Mesenchymal stem cell (in vitro differentiated cells and primary cell): ENCODE measurements at regions not wholly inside any gene's neighbourhood (a gene's known extent, or its start where the extent isn't known, plus 50 kb on each side); places are given as distances from the start of the nearest gene placed in this dataset.

ENCODE experiments used
- DNase-seq: peaks from one replicate; pipeline ENCODE4 v3.0.0-alpha.2; 2013
- H2AFZ ChIP-seq: one replicate; pipeline ENCODE4 v1.6.1; 2013; ENCODE audit warnings: low read depth, mild to moderate bottlenecking, control low read depth, inconsistent platforms, low read length, moderate library complexity
- H2AK5ac ChIP-seq: 2 replicates; pipeline ENCODE4 v1.6.1; 2013; ENCODE audit warnings: low read length, moderate library complexity, mild to moderate bottlenecking, inconsistent platforms; ENCODE audit not compliant: severe bottlenecking
- H2BK120ac ChIP-seq: one replicate; pipeline ENCODE4 v1.6.1; 2013; ENCODE audit warnings: low read depth, mild to moderate bottlenecking, inconsistent platforms, low read length, moderate library complexity
- H2BK12ac ChIP-seq, 2 experiments: one replicate each; pipeline ENCODE4 v1.6.1; 2013; ENCODE audit warnings: inconsistent platforms in 2 of 2, low read length in 2 of 2, mild to moderate bottlenecking in 2 of 2, moderate library complexity in 2 of 2, control low read depth in 1 of 2
- H2BK15ac ChIP-seq: one replicate; pipeline ENCODE4 v1.6.1; 2013; ENCODE audit warnings: mild to moderate bottlenecking, low read depth, inconsistent platforms; ENCODE audit not compliant: poor library complexity, severe bottlenecking
- H2BK5ac ChIP-seq: 2 replicates; pipeline ENCODE4 v1.6.1; 2013; ENCODE audit warnings: low read depth, mild to moderate bottlenecking, low read length, control low read depth, inconsistent platforms; ENCODE audit not compliant: poor library complexity, severe bottlenecking
- H3K14ac ChIP-seq, 2 experiments: one replicate each; pipeline ENCODE4 v1.6.1; 2013; ENCODE audit warnings: inconsistent platforms in 2 of 2, low read length in 2 of 2, control low read depth in 1 of 2, mild to moderate bottlenecking in 1 of 2, moderate library complexity in 1 of 2
- H3K18ac ChIP-seq, 2 experiments: one replicate each; pipeline ENCODE4 v1.6.1; 2013; ENCODE audit warnings: inconsistent platforms in 2 of 2, low read length in 2 of 2, control low read depth in 1 of 2, low read depth in 1 of 2, mild to moderate bottlenecking in 1 of 2
- H3K23ac ChIP-seq, 2 experiments: one replicate each; pipeline ENCODE4 v1.6.1; 2013; ENCODE audit warnings: inconsistent platforms in 2 of 2, low read length in 2 of 2, mild to moderate bottlenecking in 2 of 2, moderate library complexity in 2 of 2, control low read depth in 1 of 2
- H3K27ac ChIP-seq: 2 replicates; pipeline ENCODE4 v1.5.1; 2013; ENCODE audit warnings: mild to moderate bottlenecking, moderate library complexity, low read length, control low read depth, inconsistent platforms; ENCODE audit not compliant: poor library complexity, severe bottlenecking
- H3K27me3 ChIP-seq, 2 experiments: 2 replicates each; pipeline versions ENCODE4 v1.6.1 to v1.7.0; 2013; ENCODE audit warnings: low read length in 2 of 2, mild to moderate bottlenecking in 2 of 2, moderate library complexity in 2 of 2, control low read depth in 1 of 2, inconsistent platforms in 1 of 2; ENCODE audit not compliant: control insufficient read depth in 1 of 2, insufficient read depth in 1 of 2
- H3K36me3 ChIP-seq, 2 experiments: 2 replicates each; pipeline versions ENCODE4 v1.6.1 to v1.7.0; 2013; ENCODE audit warnings: low read length in 2 of 2, control low read depth in 1 of 2, inconsistent platforms in 1 of 2, low read depth in 1 of 2, mild to moderate bottlenecking in 1 of 2; ENCODE audit not compliant: insufficient read depth in 2 of 2, control insufficient read depth in 1 of 2
- H3K4ac ChIP-seq, 2 experiments: one replicate each; pipeline ENCODE4 v1.6.1; 2013; ENCODE audit warnings: inconsistent platforms in 2 of 2, low read length in 2 of 2, mild to moderate bottlenecking in 2 of 2, moderate library complexity in 2 of 2, control low read depth in 1 of 2, low read depth in 1 of 2
- H3K4me1 ChIP-seq: 2 replicates; pipeline ENCODE4 v1.6.1; 2013; ENCODE audit warnings: low read depth, low read length, control low read depth; ENCODE audit not compliant: control insufficient read depth, insufficient read depth
- H3K4me2 ChIP-seq: 2 replicates; pipeline ENCODE4 v1.6.1; 2013; ENCODE audit warnings: low read length, mild to moderate bottlenecking, inconsistent platforms; ENCODE audit not compliant: poor library complexity, severe bottlenecking
- H3K4me3 ChIP-seq, 2 experiments: 2 replicates each; pipeline versions ENCODE4 v1.5.1 to v1.7.0; 2013; ENCODE audit warnings: low read length in 2 of 2, mild to moderate bottlenecking in 2 of 2, control low read depth in 1 of 2, low read depth in 1 of 2; ENCODE audit not compliant: insufficient read depth in 1 of 2
- H3K79me1 ChIP-seq: replicated peaks from 2 replicates; pipeline ENCODE4 v1.6.1; 2013; ENCODE audit warnings: mild to moderate bottlenecking, control low read depth, low read length, inconsistent platforms; ENCODE audit not compliant: poor library complexity, severe bottlenecking
- H3K9ac ChIP-seq: 2 replicates; pipeline ENCODE4 v1.7.0; 2013; ENCODE audit warnings: mild to moderate bottlenecking, low read length, moderate library complexity
- H3K9me3 ChIP-seq: 2 replicates; pipeline ENCODE4 v1.7.0; 2013; ENCODE audit warnings: mild to moderate bottlenecking, low read length; ENCODE audit not compliant: control insufficient read depth
- H4K8ac ChIP-seq: one replicate; pipeline ENCODE4 v1.6.1; 2013; ENCODE audit warnings: inconsistent platforms, mild to moderate bottlenecking, low read length, moderate library complexity
- H4K91ac ChIP-seq: one replicate; pipeline ENCODE4 v1.6.1; 2013; ENCODE audit warnings: mild to moderate bottlenecking, low read length, inconsistent platforms
- WGBS: methylation state at CpG from one replicate; pipeline ENCODE4 v1.1.7; 2013; ENCODE audit warnings: mixed read lengths; 5-methylcytosine and 5-hydroxymethylcytosine counted together

GRCh38 chr1:5142389-5142788 lies 488.0 kb downstream of the AJAP1 start:
- no peak for DNase-seq
- Histone ChIP-seq H2BK15ac (no peak overlapping the region), H4K91ac (no peak overlapping the region)

GRCh38 chr1:5141750-5142149 lies 487.3 kb downstream of the AJAP1 start:
- Histone ChIP-seq H3K4me2 (no peak overlapping the region), H3K27ac (no peak overlapping the region), H3K14ac (no peak overlapping the region), H3K79me1 (no peaks in the 10 kb centered on the region), H3K36me3 (no peaks in the 10 kb centered on the region), H2BK5ac (no peak overlapping the region), H3K9ac (no peak overlapping the region), H3K9me3 (no peaks in the 10 kb centered on the region), H2BK15ac (no peak overlapping the region), H2AK5ac (no peak overlapping the region), H2BK120ac (no peak overlapping the region), H3K18ac (no peak overlapping the region), H3K27me3 (no peaks in the 10 kb centered on the region), H3K4ac (no peak overlapping the region), H2BK12ac (no peak overlapping the region), H4K91ac (no peak overlapping the region), H3K4me3 (no peak overlapping the region), H4K8ac (no peak overlapping the region), H2AFZ (no peak overlapping the region), H3K4me1 (no peaks in the 10 kb centered on the region), H3K23ac (no peak overlapping the region)
- DNase-seq: no peak
- WGBS: 56% methylated on average over 3 of the region's 4 CpGs

More at GRCh38 chr1:5142389-5142788, 488.0 kb downstream of the AJAP1 start:
- Histone ChIP-seq H3K27ac (no peak overlapping the region), H3K9me3 (no peaks in the 10 kb centered on the region), H4K8ac (no peak overlapping the region), H3K4ac (no peak overlapping the region), H3K4me2 (no peak overlapping the region), H3K4me3 (no peak overlapping the region), H3K36me3 (no peaks in the 10 kb centered on the region), H2BK12ac (no peak overlapping the region), H3K9ac (no peak overlapping the region), H2BK5ac (no peak overlapping the region), H3K79me1 (no peaks in the 10 kb centered on the region), H2AFZ (no peak overlapping the region), H3K23ac (no peak overlapping the region), H2AK5ac (no peak overlapping the region), H3K18ac (no peak overlapping the region), H2BK120ac (no peak overlapping the region), H3K4me1 (no peaks in the 10 kb centered on the region), H3K27me3 (no peaks in the 10 kb centered on the region), H3K14ac (no peak overlapping the region)
- WGBS: 89% methylated on average over 3 of the region's 3 CpGs

DNA sequence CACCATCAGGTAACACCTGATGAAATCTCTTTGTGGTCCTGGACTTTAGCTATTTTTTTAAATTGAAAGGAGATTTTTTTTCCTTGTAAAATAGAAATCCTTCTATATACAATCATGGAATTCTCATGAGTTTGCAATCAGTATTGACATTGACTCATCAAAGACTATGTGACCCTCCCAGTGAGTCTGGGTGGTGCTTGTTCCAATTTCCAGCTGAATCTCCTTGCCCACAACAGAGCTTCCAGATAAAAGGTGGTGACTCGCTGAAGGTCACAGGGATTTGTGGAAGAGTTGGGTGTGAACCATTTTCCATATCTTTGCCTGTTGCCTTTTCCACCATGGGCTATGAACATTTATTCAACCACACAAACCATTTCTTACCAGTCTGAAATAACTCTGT lies 486.6 kb downstream of the AJAP1 start:
- no peaks in the 10 kb centered on the region for H3K4me1 ChIP-seq
- H3K79me1 ChIP-seq: no peaks in the 10 kb centered on the region
- no peak for DNase-seq
- H2BK12ac ChIP-seq: no peak overlapping the region
- no peak overlapping the region for H3K4me2 ChIP-seq
- no peak overlapping the region for H2BK15ac ChIP-seq
- WGBS: no CpG with 5 or more reads among the region's 1 CpG
- H3K23ac ChIP-seq: no peak overlapping the region
- H4K91ac ChIP-seq: no peak overlapping the region
- no peak overlapping the region for H3K18ac ChIP-seq
- H3K36me3 ChIP-seq: no peaks in the 10 kb centered on the region
- no peak overlapping the region for H2AFZ ChIP-seq
- H2AK5ac ChIP-seq: no peak overlapping the region
- H4K8ac ChIP-seq: no peak overlapping the region
- no peak overlapping the region for H2BK120ac ChIP-seq
- H3K27ac ChIP-seq: no peak overlapping the region
- H3K9me3 ChIP-seq: no peaks in the 10 kb centered on the region
- no peak overlapping the region for H3K9ac ChIP-seq
- H2BK5ac ChIP-seq: no peak overlapping the region
- H3K4me3 ChIP-seq: no peak overlapping the region
- H3K4ac ChIP-seq: no peak overlapping the region
- no peak overlapping the region for H3K14ac ChIP-seq
- H3K27me3 ChIP-seq: no peaks in the 10 kb centered on the region

DNA sequence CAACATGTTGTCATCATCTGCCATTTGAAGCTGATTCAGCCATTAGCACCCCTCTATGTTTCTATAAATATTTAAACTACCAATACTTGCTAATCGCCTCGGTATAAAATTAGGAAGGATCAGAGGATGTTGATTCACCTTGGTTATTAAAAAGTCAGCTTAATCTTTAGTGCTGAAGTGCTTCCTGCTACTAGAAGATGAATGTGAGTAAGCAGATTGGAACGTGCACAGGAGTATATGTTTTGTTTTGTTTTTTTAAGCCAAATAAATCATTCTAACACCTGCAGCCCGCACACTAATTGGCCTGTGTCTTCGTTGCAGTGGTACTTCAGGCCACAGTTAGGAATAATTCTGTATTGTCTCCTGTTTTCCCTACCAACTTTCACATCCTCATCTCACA lies 485.7 kb downstream of the AJAP1 start:
- Histone ChIP-seq H3K27ac (no peak overlapping the region), H3K36me3 (no peaks in the 10 kb centered on the region), H3K4me1 (no peaks in the 10 kb centered on the region), H2AK5ac (no peak overlapping the region), H3K9ac (no peak overlapping the region), H3K18ac (no peak overlapping the region), H2BK12ac (no peak overlapping the region), H3K14ac (no peak overlapping the region), H3K4me2 (no peak overlapping the region), H3K9me3 (no peaks in the 10 kb centered on the region), H2AFZ (no peak overlapping the region), H3K23ac (no peak overlapping the region), H4K8ac (no peak overlapping the region), H3K4me3 (no peak overlapping the region), H2BK5ac (no peak overlapping the region), H3K4ac (no peak overlapping the region), H4K91ac (no peak overlapping the region), H3K79me1 (no peaks in the 10 kb centered on the region), H2BK120ac (no peak overlapping the region), H2BK15ac (no peak overlapping the region), H3K27me3 (no peaks in the 10 kb centered on the region)
- 73% methylated on average over 4 of the region's 5 CpGs for WGBS
- DNase-seq: no peak
